HG03342 (cell line): ENCODE measurements at regions not wholly inside any gene's neighbourhood (a gene's known extent, or its start where the extent isn't known, plus 50 kb on each side); places are given as distances from the start of the nearest gene placed in this dataset.
"Not testable (repeated sequence)": the region's sequence is repeated elsewhere in the genome, so short reads cannot be mapped to it uniquely, and the experiment has no call there.

Experiments
- ATAC-seq: cut with Tn5 transposase; IDR thresholded peaks from one replicate; pipeline ENCODE4 v1.9.1; 2021; ENCODE audit warnings: mild to moderate bottlenecking, moderate library complexity; ENCODE audit not compliant: unreplicated experiment

DNA sequence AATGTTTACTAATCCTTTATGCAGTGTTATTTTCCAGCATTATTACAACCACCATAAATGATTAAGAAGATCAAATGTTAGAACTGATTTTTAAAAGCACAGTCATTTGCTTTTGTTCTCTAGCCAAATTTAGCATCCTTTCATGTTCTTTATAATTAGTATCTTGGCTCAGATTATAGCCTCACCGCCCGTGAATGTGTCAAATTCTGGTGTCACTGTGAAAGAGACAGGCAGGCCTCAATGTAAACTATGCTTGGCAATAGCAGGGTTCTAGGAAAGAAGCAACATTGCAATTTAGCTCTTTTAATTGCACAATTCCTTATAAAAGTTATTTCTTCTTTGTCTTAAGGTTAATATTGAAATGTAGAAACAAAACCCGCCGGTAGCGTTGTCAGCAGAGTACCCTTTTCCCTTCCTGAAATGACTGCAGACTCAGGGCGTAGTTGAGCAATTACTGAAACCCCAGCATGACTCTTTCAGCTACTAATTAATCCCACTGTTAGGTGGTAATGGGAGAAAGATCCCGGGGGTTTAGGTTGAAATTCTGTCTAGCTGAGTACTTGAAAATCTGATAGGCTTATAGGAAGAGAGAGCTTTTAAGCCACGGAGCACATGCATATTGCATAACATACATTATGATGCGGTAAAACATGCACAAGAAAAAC, 1600.5 kb upstream of the SEL1L start:
- no peak for ATAC-seq

DNA sequence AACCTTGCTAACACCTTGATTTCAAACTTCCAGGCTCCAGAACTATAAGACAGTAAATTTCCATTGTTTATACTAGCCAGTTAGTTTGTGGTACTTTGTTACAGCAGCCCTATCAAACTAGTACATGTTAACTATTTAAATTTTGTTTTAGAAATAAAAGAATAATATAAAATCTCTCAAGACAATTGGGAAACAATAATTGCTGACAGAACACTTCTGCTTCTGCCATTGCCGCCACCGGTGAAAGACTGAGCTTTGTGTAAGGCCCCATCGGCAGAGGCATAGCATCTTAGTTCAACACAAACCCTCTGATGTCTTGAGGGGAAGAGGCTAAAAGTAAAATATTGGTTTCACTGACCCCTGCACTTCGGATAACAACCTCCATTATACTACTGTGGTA, 1607.1 kb upstream of the SEL1L start:
- no peak for ATAC-seq

DNA sequence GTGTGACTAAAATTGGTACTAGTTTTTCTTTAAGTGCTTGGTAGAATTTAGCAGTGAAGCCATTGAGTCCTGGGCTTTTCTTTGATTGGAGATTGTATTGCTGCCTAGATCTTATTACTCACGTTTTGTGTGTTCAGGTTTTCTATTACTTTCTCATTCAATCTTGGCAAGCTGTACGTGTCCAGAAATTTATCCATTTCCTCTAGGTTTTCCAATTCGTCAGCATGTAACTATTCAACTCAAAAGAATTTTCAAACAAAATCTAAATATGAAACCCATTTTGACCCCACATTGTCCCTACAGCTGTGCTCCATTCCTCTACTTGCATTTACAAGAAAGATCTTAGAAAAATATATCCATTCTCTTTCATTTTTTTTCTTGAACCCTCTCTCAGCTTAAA, 1613.4 kb upstream of the SEL1L start:
- ATAC-seq, result no peak

DNA sequence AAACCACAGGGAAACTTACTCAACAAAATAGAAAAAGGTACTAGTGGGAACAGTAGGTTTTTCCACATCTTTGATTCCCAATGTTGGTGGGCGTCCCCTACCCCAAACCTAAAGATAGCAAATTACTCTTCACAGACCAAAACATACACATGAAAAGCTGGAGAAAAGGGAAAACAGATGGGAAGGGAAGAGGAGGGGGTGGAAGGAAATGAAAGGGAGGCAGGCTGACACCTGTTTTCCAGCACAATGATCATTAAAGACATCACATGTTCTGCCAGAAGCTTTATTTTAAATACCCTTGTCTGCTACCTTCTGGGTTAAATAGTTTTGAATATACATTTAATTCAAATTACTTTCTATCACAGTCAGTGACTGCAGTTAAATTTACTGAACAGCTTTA, 1617.9 kb upstream of the SEL1L start:
- no peak for ATAC-seq

DNA sequence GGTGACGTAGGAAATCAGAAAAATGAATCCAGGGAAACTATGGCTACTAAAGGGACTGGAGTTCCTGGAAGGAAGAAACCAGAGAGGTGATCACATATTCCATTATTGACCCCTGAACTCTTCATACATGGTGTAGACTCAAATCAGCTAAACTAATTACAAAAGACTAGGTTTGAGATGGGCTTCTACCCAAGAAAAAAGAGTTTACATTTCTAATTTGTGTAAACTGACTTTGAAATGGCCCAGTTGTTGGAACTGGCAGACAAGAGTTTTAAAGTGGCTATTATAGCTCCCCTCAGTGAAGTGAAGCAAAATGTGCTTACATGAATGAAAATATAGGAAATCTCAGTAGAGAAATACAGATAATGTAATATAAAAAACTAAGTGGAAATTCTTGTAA, 1619.4 kb upstream of the SEL1L start:
- no peak for ATAC-seq

DNA sequence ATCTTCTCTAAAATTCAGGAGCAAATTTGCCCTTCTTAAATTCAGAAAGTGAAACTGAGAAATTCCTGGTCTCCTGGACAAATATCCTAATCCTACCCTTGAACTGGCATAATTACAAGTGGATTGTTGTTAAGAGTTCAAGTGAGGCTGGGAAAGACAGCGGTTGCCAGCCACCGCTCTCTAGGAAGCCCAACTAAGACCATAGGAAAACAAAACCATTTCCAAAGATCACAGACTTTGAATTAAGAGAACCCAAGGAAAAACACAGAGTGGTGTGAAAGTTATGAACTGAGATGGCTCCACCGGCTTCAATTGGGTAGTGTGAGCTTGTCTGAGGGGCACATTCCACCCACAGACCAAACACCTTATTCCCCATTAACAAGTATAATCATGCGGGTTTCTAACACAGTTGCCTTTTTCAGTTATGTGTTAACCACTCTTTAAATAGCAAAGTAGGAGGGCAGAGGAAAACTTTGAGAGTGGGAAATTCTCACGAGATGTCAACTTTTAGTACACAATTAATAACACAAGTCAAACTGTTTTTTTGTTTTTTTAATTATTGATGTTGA, 1628.8 kb upstream of the SEL1L start:
- ATAC-seq, result no peak

DNA sequence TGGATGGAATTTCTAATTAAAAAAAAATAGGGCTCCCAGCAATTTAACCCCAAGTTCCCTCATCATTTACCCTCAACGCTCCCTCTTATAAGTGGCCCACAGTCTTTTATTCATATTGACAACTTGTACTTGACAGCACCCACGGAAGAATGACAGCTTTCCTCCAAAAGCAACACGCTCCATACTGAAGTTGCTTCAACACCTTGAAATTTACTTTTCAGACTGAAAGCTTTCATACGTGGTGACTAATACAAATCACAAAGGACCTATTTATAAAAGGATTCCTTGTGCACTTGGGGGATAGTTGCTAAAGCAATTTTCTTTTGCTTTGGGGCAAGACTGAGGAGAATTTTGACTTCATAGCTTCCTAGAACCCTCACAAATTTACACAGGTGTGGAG, 1629.4 kb upstream of the SEL1L start:
- ATAC-seq, result no peak

DNA sequence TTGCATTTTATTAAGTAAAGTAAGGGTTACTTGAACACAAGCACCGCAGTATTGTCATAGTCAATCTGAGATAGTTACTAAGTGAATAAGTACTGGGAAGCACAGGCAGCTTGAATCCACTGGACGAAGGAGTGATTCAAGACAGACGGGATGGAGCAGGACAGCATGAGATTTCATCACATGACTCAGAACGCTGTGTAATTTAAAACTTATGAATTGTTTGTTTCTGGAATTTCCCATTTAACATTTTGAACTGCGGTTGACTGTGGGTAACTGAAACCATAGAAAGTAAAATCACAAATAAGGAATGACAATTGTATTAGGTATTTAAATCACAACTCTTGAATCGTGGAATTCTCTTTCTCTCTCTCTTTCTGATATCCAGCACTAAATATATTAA, 1630.4 kb upstream of the SEL1L start:
- no peak for ATAC-seq

DNA sequence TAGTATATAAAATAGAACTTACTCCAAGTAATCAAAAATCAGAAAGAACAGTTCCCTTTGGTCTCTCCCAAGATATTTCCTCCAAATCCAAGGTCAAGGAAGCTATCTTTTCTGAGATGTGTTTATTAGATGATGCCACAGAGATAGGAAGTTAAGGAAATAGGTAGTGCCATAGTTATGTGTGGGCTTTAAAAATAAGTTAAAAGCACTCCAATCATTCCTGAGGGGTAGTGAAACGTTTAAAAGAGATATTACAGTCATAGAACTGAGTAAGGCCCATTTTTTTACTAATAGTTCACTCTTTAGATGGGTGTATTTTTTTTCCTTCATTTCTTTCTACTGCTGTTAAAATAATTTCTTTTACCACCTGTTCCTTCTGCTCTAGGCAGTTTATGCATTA, 1630.9 kb upstream of the SEL1L start:
- ATAC-seq, result no peak

DNA sequence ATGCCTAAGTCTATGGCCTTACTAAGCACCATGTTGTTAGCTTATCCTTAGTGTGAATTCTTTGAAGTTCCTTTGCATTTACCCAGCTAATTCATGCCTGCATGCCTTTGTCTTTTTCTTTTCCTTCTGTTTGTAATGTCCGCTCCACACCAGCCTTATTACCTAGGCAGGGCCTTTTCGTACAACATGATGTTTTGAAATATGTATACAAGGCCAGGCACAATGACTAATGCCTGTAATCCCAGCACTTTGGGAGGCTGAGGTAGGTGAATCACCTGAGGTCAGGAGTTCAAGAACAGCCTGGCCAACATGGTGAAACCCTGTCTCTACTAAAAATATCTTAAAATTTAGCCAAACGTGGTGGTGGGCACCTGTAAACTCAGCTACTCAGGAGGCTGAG, 1636.5 kb upstream of the SEL1L start:
- no peak for ATAC-seq

DNA sequence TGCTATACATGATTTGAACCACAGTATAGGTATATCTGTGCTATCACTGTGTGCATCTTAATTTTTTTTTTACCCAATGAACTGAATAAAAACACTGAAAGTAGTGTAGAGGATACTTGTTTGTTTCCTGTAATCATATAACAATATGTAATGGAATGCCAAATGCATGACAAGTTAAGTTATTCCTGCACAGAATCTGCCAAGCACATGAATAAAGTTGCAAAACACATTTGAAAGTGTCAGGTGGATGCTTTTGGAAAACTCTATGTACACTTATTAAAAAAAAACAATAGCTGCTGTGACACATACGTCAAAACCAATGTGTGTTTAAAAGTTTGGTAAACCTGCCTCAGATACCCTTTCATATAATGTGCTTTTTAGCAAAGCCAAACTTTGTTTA, 1638.1 kb upstream of the SEL1L start:
- ATAC-seq, result no peak

DNA sequence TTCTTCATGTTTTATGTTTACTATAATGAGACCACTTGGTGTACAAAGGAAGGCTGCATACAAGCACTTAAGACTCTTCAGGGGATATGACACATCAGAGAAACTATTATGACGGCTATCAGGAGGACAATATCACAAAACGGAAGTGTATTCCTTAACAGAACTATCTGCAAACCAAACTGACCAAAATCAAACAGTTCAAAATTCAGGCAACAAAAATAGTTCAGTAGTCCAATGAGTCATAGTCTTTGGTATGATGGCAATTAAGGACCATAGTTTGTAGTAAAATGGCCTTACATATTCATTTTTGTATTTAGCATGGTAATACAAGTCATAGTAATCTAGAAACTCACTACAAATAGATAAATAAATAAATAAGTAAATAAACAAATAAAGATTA, 1638.7 kb upstream of the SEL1L start:
- ATAC-seq, result no peak

DNA sequence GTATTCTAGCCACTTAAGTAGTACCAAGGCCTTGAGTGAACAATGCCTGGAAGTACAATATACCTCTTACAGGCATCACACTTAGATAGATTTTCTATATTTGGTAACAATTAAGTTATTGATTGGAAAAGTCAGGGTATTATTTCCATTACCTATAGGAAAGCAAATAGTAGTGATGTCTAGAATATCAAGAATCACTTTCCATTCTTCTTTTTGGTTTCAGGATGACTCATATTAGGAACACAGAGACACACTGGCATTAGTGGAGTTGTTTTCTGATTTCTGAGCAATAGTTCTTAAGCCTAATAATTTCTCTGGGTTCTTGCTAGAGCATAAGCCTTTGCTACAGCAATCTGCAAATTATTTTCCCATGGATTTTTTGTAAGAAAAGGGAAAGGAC, 1640.0 kb upstream of the SEL1L start:
- ATAC-seq, result peak; percentile 65

DNA sequence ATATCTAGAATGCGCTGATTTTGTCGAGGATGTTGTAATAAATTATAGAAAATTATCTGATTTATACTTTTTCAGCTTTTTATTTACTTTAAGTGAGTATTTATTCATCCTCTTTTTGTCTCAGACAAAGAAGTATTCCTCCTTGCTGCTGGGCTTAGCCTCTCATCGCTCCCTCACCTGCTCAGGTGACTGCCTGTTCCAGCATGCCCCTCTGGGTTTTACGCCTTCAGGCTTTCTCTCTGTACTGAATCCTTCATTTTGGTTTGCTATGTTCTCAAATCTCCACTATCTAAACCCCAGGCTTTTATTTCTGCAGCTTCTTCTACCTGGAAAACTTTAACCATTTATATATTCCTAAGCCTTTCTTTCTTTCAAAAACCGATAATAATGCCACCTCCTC, 1650.9 kb upstream of the SEL1L start:
- no peak for ATAC-seq

DNA sequence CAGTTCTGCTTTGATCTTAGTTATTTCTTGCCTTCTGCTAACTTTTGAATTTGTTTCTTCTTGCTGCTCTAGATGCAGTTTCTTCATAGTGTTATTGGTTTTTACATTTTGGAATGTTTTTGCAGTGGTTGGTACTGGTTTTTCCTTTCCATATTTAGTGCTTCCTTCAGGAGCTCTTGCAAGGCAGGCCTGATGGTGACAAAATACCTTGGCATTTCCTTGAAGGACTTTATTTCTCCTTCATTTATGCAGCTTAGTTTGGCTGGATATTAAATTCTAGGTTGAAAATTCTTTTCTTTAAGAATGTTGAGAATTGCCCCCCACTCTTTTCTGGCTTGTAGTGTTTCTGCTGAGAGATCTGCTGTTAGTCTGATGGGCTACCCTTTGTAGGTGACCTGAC, 1654.7 kb upstream of the SEL1L start:
- not testable (repeated sequence) for ATAC-seq

DNA sequence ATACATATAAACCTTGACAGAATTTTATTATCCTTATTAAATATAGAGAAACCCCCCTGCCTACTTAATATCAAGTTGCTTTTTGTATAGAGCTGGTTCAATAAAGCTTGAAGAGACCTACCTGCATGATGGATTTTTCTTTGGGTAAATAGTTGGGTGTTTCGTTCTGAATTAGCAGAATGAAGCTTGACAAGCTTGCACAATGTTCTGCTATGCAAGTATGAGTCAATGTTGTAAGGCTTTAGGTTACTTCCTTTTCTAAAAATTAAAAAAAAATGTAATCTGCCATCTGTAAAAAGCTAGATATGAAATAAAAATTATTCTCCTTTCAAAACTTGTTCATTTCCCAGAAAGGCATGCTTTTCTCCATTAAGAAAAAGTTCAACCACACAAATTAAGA, 1662.6 kb upstream of the SEL1L start:
- ATAC-seq, result no peak

DNA sequence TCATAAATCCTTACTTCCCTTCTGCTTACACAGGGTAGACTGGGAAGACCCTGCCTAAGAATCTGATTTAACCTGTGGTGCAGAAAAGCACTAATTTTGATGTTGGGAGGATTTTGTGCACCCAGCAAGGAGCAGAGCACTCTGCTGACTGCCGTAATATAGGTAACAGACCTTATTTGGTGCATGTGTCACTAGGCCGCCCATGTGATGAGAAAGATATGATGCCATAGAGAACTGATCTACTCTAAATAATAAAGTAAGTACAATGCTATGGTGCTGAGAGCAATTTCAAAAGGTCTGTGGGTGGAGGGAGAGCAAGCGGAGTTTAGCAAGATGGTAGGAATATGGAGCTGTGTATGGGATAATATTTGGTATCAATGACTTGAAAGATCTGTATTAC, 1663.6 kb upstream of the SEL1L start:
- ATAC-seq, result no peak

DNA sequence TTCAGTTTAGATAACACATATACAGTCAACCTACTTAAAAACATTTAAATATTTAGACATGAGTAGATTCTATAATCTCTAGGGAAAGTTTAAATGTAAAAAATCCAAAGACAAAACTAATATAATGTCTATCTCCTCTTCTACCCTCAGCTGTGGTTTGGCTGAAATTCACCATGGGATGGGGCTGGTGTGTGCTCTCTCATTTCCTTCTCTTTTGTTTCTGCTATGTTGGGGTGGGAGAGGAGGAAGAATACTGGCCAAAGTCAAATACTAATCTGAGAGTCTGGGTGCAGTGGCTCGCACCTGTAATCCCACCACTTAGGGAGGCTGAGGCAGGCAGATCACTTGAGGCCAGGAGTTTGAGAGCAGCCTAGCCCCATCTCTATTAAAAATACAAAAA, 1673.9 kb upstream of the SEL1L start:
- ATAC-seq, result no peak

DNA sequence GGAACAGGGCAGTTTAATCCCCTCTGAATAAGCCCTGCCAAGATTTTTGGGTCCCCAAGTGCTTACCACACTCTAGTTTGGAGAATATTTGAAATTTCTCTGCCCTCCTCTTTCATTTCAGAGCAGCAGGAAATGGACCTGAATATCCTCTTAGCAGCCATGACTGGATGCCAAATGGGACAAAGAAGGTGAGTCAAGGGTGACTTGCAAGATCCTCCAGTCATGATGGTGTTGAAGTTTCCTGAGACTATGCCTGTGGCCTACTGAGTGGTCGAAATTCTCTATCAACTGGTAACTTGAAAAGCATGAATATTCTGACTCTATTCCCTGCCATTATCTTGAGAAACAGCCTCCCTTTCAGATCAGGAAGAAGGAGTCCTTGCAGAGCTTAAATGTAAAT, 1674.7 kb upstream of the SEL1L start:
- ATAC-seq, result no peak

DNA sequence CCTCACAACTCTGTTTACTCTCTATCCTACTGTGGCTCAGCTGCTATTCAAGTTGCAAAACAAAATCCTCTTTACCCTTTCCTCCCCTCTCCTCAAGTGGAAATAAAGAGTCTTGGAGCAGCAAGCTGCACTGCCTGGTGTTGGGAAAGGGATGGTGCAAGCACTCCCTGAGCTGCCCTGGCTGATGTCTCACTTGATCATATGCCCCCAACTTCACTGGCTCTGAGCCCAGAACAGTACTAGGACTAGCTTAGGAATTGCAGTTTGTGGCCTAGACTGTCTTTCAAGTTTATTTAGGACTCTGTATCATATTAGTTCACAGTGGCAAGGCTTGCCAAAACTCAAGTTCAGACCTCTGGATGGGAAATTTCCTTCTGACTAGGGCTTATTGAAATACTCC, 1683.8 kb upstream of the SEL1L start:
- no peak for ATAC-seq

DNA sequence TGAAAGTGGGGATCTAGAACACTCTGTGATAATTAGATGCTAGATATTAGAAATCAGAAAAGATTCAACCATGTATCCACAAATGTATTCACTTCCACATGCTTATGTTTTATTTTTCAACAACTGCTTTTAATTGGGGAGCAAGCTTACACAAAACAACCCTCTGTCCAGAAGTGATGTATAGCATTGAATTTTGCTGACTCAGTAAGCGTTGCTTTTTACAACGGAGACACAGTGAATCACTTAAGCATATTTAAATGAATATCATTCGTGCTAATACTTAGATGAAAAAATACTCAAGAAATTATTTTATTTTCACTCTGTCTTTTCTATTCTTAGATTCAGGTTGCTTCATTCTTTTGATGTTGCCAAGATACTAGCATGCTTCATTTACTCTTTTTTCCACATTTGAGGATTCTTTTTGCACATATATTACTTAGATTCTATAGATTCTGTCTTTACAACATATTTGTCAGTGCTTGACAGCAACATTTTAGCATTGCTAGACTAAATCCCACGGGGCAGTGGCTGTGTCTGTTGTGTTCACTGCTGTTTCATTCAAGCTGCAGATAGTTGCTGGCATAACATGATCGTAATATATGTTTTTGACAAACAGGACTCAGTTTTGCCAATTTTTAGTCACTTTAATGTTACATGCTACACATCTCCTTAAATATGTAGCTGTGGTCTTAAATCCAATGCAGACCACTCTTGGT, 1714.4 kb upstream of the SEL1L start:
- no peak for ATAC-seq

DNA sequence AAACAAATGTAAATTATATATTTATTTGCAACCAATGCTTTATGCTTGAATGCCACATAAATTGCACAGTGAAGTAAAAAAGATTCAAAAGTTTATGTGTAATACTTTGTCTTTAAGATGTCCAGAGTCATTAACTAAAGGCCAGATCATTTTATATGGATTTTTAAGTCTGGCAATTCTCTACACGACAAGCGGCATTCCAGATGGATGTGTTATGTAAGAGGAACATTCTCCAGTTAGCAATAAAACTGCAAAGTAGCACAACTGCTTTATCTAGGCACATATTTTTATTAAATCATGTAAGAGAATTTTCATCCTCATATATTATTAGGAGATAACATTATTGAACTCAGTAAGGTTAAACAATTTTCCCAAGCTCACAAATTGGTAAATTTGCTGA, 1717.7 kb upstream of the SEL1L start:
- no peak for ATAC-seq

DNA sequence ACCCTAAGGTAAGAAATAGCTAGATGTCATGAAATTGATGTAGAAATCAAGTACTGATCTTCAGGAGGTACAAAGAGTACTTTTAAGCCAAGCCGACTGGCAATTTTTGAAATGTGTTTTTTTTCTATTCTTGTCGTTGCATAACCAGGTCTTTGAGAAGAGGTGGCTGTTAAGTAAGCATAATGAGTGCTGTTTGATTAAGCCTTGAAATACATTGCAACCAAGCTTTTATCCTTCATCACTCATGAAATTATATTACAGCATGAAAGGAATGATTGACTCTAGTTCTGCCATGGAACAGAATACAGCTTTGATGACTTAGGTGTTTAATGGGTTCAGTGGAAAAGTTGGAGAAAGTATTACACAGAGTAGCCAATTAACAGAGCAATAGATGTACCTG, 1720.2 kb upstream of the SEL1L start:
- ATAC-seq, result no peak
